ENCODE measurements at regions not wholly inside any gene's neighbourhood (a gene's known extent, or its start where the extent isn't known, plus 50 kb on each side); places are given as distances from the start of the nearest gene placed in this dataset.

DNA sequence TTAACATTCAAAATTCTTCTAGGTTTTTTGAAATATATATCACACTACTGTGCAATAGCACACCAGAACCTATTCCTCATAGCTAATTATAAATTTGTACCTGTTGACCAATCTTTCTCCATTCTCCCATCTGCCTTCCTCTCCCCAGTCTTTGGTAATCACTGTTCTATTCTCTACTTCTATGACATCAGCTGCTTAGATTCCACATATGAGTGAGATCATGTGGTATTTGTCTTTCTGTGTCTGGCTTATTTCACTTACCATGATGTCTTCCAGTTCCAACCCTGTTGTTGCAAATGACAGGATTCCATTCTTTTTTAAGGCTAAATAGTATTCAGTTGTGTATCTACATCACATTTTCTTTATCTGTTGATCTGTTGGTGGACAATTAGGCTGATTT is 54.4 kb upstream of the CCDC6 start:
- TF ChIP-seq, protein P1, sequence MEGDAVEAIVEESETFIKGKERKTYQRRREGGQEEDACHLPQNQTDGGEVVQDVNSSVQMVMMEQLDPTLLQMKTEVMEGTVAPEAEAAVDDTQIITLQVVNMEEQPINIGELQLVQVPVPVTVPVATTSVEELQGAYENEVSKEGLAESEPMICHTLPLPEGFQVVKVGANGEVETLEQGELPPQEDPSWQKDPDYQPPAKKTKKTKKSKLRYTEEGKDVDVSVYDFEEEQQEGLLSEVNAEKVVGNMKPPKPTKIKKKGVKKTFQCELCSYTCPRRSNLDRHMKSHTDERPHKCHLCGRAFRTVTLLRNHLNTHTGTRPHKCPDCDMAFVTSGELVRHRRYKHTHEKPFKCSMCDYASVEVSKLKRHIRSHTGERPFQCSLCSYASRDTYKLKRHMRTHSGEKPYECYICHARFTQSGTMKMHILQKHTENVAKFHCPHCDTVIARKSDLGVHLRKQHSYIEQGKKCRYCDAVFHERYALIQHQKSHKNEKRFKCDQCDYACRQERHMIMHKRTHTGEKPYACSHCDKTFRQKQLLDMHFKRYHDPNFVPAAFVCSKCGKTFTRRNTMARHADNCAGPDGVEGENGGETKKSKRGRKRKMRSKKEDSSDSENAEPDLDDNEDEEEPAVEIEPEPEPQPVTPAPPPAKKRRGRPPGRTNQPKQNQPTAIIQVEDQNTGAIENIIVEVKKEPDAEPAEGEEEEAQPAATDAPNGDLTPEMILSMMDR (IDR thresholded peaks at IDR 0.05): no peak
- TF ChIP-seq ZFX (IDR thresholded peaks at IDR 0.05; ENCODE audit: borderline replicate concordance): no peak
